ENCODE measurements at regions not wholly inside any gene's neighbourhood (a gene's known extent, or its start where the extent isn't known, plus 50 kb on each side); places are given as distances from the start of the nearest gene placed in this dataset.
"Not testable (repeated sequence)": the region's sequence is repeated elsewhere in the genome, so short reads cannot be mapped to it uniquely, and the experiment has no call there.

DNA sequence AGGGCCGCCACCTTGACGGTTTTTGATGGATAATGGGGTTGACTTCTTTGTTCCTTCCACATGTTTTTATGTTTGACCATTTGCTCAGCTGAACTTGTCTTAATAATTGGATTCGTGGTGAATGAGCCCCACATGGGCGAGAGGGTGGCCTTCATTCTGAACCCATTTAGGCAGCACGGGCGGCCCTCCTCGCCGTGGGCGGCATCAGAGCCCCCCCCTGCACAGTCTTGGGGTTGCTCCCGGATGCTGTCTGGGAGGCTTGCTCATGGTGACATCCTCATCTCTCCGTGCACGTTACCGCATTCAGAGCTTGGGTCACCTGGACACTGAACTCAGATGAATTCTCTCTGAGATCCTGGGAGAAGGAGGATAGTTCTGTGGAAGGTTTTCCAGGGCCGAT is 172.3 kb upstream of the OSBPL11 start:
- Histone ChIP-seq H3K9me3 (no peaks in the 10 kb centered on the region), H3K27ac (no peak overlapping the region), H3K4me1 (no peaks in the 10 kb centered on the region), H3K27me3 (peaks cover 20% of the 10 kb centered on the region), H3K36me3 (no peaks in the 10 kb centered on the region), H3K4me3 (no peak overlapping the region)
- WGBS, 2 donors (ENCODE audit: low coverage in 1 of 2): 83 to 90% methylated on average over 3 to 7 of the region's 14 CpGs
- ATAC-seq: no peak
- TF ChIP-seq, protein P1, sequence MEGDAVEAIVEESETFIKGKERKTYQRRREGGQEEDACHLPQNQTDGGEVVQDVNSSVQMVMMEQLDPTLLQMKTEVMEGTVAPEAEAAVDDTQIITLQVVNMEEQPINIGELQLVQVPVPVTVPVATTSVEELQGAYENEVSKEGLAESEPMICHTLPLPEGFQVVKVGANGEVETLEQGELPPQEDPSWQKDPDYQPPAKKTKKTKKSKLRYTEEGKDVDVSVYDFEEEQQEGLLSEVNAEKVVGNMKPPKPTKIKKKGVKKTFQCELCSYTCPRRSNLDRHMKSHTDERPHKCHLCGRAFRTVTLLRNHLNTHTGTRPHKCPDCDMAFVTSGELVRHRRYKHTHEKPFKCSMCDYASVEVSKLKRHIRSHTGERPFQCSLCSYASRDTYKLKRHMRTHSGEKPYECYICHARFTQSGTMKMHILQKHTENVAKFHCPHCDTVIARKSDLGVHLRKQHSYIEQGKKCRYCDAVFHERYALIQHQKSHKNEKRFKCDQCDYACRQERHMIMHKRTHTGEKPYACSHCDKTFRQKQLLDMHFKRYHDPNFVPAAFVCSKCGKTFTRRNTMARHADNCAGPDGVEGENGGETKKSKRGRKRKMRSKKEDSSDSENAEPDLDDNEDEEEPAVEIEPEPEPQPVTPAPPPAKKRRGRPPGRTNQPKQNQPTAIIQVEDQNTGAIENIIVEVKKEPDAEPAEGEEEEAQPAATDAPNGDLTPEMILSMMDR (IDR thresholded peaks at IDR 0.05): no peak
- TF ChIP-seq POLR2A (IDR thresholded peaks at IDR 0.05): no peak
- TF ChIP-seq POLR2AphosphoS5 (IDR thresholded peaks at IDR 0.05): no peak
- no peak for TF ChIP-seq EP300 (IDR thresholded peaks at IDR 0.05)

DNA sequence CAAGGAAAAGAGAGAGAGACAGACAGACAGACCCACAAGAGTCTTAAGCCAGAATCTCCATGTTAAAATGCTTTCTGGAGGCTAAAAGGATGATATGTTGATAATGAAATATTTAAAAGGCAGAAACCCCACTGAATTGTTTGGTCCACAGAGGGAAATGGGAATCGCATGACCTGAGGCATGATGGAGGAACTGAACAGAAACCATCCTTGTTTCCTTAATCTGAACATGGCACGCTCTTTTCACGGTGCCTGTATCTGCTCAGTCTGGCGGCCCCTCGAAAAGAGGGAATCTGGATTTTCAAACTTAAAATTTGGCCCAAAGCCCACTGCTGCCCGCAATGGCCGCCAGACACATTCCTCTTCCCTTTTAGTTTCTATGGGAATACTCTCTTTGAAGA is 173.5 kb upstream of the OSBPL11 start:
- not testable (repeated sequence) for H3K27ac ChIP-seq
- peaks cover 15% of the 10 kb centered on the region for H3K27me3 ChIP-seq
- WGBS, 2 donors (ENCODE audit: low coverage in 1 of 2): 63 to 70% methylated on average over 7 of the region's 7 CpGs

DNA sequence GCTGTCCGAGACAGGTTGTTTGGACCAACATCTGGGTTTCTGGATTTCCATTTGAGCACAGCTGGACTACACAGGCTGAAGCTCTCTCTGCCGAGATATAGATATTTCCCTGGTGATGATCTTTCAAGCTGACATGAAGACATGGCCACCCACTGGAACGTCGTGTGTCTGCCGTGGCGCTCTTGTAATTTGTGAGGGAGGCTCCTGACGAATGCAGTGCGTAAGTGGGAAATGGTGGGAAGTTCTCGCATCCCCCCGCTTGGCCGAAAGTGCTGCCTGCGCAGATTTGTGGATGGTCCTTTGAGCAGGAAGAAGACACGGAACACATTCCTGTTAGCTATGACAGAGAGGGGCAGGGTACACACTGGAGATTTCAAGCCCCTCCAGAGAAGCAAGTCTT is 176.2 kb upstream of the OSBPL11 start:
- not testable (repeated sequence) for H3K4me3 ChIP-seq, ATAC-seq, H3K27ac ChIP-seq, H3K4me1 ChIP-seq, H3K9me3 ChIP-seq, H3K36me3 ChIP-seq, H3K27me3 ChIP-seq
- WGBS, 2 donors (ENCODE audit: low coverage in 1 of 2): 60 to 80% methylated on average over 1 to 3 of the region's 13 CpGs

More for the DNA sequence above, 173.5 kb upstream of the OSBPL11 start:
- ATAC-seq, H3K36me3 ChIP-seq, H3K4me3 ChIP-seq, H3K4me1 ChIP-seq, H3K9me3 ChIP-seq: not testable (repeated sequence)

DNA sequence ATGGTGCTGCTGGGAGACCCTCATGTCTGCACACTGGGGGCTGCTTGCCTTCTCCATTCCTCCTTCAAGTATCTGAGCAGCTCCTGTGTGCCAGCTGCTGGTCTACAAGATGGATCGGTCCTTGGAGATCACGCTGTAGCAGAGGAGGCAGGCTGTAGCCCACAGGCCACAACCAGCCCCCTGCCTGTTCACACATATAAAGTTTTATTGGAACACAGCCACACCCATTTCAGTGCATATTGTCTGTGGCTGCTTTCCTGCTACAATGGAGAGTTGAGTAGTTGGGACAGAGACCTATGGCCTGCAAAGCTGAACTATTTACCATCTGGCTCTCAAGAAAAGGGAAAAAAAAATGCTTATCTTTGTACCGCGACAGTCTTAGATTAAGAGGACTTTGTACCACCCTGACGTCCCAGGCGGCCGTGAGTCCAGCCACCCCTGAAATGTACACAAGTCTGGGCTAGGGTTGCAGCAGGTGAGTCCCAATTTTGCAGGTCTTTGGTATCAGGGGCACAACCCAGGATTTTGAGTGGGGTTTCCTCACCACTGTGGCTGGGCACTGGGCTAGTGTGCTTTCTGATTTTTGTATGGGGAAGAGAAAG is 179.2 kb upstream of the OSBPL11 start:
- H3K36me3 ChIP-seq, H3K4me3 ChIP-seq, H3K9me3 ChIP-seq, H3K27me3 ChIP-seq, H3K4me1 ChIP-seq, ATAC-seq, H3K27ac ChIP-seq: not testable (repeated sequence)
- no CpG with 5 or more reads among the region's 7 CpGs for WGBS, 2 donors (ENCODE audit: low coverage in 1 of 2)

DNA sequence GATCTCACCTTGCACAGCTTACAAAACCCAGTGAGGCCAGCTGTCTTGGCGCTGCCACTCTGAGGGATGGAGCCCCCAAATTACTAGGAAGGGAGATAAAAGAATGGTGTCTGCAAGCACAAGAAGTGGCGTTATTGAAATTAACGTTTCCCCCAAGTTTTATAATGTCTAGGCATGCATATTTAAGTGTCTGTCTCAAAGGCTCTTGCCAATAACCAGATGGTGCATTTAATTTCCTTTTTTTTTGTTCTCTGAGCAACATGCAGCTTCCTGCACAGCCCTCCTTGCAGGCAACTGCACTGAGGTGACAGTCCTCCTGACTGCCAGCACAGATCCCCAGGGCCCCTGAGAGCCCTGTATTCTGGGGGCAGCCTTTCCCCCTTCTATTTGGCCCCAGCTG is 179.8 kb upstream of the OSBPL11 start:
- 24% methylated on average over 2 of the region's 3 CpGs; no CpG with 5 or more reads in 1 of the 2 donors for WGBS, 2 donors (ENCODE audit: low coverage in 1 of 2)
- not testable (repeated sequence) for ATAC-seq, H3K27me3 ChIP-seq, H3K27ac ChIP-seq, H3K36me3 ChIP-seq, H3K9me3 ChIP-seq, H3K4me3 ChIP-seq, H3K4me1 ChIP-seq

DNA sequence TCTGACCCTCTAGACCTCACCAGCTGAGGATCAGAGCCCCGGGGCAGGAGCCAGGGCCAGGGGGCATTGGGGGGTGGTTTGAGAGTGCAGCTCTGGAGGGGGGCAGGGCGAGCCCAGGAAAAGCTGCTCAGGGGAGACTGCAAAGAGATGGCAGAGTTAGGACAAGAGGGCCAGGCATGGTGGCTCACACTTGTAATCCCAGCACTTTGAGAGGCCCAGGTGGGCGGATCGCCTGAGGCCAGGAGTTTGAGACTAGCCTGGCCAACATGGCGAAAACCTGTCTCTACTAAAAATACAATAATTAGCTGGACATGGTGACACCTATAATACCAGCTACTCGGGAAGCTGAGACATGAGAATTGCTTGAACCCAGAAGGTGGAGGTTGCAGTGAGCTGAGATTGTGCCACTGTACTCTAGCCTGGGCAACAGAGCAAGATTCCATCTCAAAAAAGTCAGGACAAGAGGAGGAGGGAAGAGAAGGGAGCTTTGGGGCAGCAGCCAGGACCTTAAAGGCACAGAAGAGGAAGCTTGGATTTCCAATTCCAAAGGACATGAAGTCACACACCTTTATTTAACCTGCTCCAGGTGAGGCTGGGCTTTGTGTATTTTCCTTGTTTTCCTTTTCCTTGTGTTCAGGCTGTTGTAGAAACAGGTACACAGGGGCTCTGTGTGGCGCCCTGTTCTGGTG is 180.5 kb upstream of the OSBPL11 start:
- H3K4me1 ChIP-seq, ATAC-seq, H3K4me3 ChIP-seq, H3K27ac ChIP-seq, H3K9me3 ChIP-seq, H3K36me3 ChIP-seq, H3K27me3 ChIP-seq: not testable (repeated sequence)
- WGBS, 2 donors (ENCODE audit: low coverage in 1 of 2): 88% methylated on average over 4 of the region's 7 CpGs; no CpG with 5 or more reads in 1 of the 2 donors

DNA sequence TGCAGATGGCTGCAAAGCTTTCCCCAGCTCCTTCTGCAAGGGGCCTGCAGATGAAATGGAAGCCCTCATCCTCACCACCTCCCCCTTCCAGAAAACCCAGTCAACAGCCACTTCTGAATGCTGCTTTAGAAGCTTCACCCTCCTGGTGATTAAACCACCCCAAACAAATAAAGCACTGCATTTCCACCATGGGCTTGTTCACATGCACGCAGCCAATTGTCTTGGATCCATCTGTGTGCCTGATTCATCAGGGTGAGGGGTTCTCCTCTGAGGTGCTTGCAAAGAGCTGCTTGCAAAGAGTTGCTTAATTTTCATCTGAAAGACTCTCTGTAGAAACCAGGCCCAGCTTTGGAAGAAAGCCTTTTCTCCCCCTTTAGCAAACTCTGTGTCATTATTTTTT is 184.0 kb upstream of the OSBPL11 start:
- not testable (repeated sequence) for H3K4me3 ChIP-seq, H3K4me1 ChIP-seq, ATAC-seq, H3K27me3 ChIP-seq, H3K36me3 ChIP-seq, H3K9me3 ChIP-seq, H3K27ac ChIP-seq
- 80% methylated on average over 1 of the region's 1 CpG; no CpG with 5 or more reads in 1 of the 2 donors for WGBS, 2 donors (ENCODE audit: low coverage in 1 of 2)

DNA sequence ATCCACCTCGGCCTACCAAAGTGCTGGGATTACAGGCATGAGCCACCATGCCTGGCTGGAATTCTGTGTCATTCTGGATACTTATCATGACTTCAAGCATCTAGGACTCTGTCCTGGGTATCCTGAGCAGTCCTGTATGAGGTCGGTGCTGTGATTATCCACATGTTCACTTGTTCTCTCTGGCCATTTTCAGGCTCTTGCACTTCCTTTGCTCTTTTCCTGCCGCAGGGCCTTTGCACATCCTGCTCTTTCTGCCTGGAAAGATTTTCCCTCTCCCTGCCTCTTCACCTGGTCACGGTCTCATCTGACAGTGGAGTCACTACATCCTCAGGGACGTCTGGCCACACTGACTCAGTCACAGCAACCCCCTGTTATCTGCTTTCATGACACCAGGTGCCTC is 184.6 kb upstream of the OSBPL11 start:
- H3K27ac ChIP-seq, H3K36me3 ChIP-seq, H3K4me1 ChIP-seq, H3K27me3 ChIP-seq, H3K4me3 ChIP-seq, ATAC-seq, H3K9me3 ChIP-seq: not testable (repeated sequence)
- WGBS, 2 donors (ENCODE audit: low coverage in 1 of 2): 78 to 89% methylated on average over 3 to 5 of the region's 5 CpGs

DNA sequence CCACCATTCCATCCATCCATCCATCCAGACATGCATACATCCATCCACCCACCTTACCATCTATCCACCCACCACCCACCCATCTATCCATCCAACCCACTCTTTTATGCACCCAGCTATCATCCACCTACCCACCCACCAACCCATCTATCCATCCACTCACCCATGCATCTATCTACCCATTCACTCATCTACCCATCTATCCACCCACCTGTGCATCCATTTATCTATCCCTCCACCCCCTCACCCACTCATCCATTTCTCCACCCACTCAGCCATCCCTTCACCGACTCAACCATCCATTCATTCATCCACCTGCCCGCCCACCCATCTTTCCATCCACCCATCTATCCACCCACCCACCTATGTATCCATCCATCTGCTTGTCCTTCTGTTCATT is 186.4 kb upstream of the OSBPL11 start:
- H3K27me3 ChIP-seq, H3K4me1 ChIP-seq, H3K9me3 ChIP-seq, H3K36me3 ChIP-seq, H3K27ac ChIP-seq, H3K4me3 ChIP-seq, ATAC-seq: not testable (repeated sequence)
- WGBS, 2 donors (ENCODE audit: low coverage in 1 of 2): 55 to 74% methylated on average over 2 of the region's 2 CpGs

DNA sequence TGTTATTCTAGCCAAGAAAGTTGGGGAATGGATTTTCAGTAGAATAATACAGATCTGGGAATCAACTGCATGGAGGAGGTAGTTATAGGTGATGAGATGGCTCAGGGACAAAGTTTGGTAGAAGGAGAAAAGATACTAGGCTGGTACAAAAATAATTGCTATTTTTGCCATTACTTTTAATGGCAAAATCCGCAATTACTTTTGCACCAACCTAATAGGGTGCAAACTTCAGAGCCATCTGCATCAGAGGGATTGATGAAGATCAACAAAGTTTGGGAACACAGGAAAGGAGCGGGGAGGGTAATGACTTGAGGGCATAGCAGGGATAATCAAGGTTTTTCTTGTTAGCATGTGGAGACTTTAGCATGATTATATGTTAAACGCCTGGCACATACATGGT is 178.7 kb upstream of the ROPN1B start:
- not testable (repeated sequence) for H3K27ac ChIP-seq, H3K36me3 ChIP-seq, H3K9me3 ChIP-seq, H3K4me1 ChIP-seq, ATAC-seq, H3K4me3 ChIP-seq
- WGBS, 2 donors (ENCODE audit: low coverage in 1 of 2): 96 to 100% methylated on average over 2 to 3 of the region's 3 CpGs
- peaks cover 11% of the 10 kb centered on the region for H3K27me3 ChIP-seq

DNA sequence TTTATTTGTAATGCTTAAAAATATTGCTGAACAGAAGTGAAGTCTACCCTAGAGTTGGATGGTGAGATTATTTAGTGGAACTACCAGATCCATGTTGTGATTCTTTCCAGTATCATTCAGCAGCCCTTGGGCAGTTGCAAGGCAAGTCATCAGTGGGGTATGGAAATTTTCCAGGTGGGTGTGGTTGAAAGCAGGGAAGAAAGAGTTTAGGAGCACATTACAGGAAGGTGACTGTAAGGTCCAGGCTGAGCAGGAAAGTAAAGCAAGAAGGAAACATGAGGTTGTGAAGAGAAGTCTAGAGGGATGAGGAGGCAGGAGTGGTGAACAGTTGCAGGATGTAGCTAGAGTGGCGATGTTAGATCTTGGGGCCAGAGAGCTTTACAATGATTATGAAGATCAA is 178.0 kb upstream of the ROPN1B start:
- not testable (repeated sequence) for H3K27ac ChIP-seq, H3K4me1 ChIP-seq, H3K4me3 ChIP-seq, H3K36me3 ChIP-seq, H3K9me3 ChIP-seq, ATAC-seq
- 92 to 100% methylated on average over 1 of the region's 1 CpG for WGBS, 2 donors (ENCODE audit: low coverage in 1 of 2)
- peaks cover 11% of the 10 kb centered on the region for H3K27me3 ChIP-seq

DNA sequence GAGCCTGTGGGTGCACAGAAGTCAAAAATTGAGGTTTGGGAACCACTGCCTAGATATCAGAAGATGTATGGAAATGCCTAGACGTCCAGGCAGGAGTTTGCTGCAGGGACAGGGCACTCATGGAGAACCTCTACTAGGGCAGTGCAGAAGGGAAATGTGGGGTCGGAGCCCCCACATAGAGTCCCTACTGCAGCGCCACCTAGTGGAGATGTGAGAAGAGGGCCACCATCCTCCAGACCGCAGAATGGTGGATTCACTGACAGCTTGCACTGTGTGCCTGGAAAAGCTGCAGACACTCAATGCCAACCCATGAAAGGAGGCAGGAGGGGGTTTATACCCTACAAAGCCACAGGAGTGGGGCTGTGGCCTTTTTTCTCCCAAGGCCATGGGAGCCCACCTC is 159.0 kb upstream of the ROPN1B start:
- not testable (repeated sequence) for H3K4me1 ChIP-seq, H3K36me3 ChIP-seq, H3K4me3 ChIP-seq, H3K27me3 ChIP-seq, H3K27ac ChIP-seq, ATAC-seq
- H3K9me3 ChIP-seq: peaks cover 0 to 61% (median 0%) of the 10 kb centered on the region in 3 donors
- 64% methylated on average over 3 of the region's 4 CpGs; no CpG with 5 or more reads in 1 of the 2 donors for WGBS, 2 donors (ENCODE audit: low coverage in 1 of 2)

Data from gastroesophageal sphincter (tissue), 4 donors.